NCI-H2107 treated with DMSO at 0.1 percent for 48 hours (cell line): ENCODE measurements at regions not wholly inside any gene's neighbourhood (a gene's known extent, or its start where the extent isn't known, plus 50 kb on each side); places are given as distances from the start of the nearest gene placed in this dataset.

Experiments used
- DNase-seq: peaks from one replicate; lab custom pipeline; 2025; ENCODE audit not compliant: unreplicated experiment; lab: John Stamatoyannopoulos, UW

DNA sequence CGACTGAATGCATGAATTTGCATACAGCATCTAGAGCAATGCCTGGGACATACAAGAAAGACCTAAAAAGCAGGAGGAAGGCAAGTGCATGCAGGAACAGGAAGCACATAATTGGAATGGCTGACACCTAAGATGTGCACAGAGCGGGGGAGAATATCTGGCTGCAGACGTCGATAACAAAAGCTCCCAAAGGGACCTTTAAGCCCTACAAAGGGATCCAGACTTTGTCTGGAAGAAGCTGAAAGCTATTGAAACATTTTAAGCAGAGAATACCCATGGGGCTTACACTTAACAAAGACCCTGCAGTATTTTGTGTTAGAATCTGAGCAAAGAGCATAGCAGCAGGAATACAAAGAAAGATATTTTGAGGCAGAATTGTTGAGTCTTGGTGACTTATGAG, 107.4 kb upstream of the CLDN10 start:
- DNase-seq = no peak

DNA sequence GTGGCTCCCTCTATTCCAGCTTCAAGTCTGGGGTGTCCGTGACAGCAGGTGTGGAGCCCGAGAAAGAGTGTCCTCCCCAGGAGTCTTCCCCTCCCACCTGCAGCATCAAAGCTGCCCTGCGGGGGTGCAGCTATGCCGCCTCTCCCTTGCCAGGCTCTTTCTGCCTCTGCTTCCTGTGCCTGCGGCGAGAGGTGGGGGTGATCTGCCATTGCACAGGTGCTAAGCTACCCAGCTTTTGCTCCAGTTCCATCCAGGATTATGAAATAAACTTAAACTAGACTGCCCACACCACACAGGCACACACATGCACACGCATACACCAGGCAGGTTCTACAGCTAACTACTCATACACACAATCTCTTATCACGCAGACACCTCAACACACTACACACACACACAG, 104.7 kb upstream of the CLDN10 start:
- DNase-seq = no peak

DNA sequence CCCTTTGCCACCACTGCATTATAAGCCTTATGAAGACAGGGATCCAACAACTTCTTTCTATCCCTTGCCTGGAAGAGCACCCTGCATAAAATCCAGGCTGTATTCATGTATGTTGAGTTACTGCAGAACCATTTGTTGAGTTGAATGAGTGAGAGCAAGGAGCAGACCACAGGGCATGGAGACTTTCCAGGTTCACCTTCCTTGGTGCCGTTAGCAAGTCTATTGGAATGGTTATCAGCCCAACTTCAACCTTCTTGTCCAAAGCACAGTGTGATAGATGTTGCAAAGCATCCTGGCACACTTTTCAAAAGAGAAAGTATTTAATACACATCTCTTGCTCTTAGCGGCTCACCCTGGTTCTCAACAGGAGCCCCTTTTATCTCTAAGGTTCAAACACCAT, 100.9 kb upstream of the CLDN10 start:
- DNase-seq = no peak

DNA sequence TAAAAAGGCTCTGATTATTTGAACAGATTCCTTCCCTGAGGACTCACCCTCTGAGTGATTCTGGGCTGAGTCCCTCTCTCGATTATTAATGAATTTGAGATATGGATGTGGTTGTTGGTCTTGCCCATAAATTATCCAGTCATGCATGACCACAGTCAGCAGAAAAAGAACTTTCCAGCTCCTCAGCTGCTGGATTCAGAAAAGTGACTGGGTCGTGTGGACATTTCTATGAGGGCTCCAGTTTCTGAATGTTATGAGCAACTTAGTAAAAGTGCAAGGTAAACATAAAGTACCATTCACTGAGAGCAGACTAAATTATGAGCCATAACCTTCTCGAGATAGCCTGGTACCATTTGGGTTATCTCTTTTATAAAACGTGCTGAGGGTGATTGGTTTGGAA, 100.1 kb upstream of the CLDN10 start:
- no peak for DNase-seq

DNA sequence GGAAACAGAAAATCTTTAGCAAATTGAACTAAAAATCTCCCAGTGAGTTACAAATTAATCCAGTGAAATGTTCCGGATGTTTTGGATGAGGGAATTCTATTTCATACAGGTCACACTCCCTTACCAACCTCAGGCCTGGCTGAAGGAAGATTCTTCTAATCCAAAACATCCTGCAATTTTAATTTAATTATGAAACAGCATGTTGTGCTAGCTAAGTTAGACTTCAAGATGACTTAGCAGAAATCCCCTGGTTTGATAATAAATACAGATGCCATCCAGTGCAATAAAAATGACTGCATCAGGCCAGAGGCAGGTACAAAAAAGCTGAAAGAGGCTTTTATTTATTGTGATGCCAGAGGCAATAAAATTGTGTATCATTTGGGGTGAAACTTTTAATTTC, 96.7 kb upstream of the CLDN10 start:
- no peak for DNase-seq

DNA sequence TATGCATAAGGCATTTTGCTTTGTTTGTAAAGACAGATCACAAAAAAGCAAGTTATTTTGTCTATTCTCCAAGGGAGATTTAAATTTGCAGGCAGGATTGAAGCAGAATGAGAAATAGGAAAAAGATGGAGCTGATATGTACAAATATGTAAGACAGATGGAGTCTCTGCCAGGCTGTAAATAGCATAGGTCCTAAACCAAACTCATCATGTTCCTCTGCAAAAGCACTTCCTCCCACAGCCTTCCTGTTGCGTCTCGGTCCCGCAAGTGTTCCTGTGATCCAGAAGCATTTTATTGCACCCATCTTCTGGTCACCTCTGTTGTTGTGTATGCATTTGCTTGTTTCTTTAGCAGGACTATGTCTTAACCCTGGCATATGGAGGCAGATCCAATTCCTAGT, 95.7 kb upstream of the CLDN10 start:
- DNase-seq = no peak

DNA sequence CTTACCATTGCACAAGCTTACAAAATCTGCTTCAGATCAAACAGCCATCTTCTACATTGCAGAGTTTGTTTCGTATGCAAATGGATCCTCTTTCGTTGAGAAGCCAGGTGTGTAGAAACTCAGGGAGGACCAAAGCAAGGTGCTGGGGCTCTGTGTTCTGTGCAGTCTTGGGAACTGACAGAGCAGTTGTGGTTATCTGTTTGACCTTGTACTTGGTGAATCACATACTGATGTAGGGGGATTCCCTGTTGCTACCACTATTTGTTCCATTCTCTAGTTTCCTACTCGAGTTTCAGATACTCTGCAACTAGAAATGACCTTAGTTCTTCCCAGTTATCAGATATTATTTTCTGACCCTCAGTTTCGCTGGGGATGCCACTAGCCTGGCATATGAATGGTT, 95.2 kb upstream of the CLDN10 start:
- DNase-seq = no peak

DNA sequence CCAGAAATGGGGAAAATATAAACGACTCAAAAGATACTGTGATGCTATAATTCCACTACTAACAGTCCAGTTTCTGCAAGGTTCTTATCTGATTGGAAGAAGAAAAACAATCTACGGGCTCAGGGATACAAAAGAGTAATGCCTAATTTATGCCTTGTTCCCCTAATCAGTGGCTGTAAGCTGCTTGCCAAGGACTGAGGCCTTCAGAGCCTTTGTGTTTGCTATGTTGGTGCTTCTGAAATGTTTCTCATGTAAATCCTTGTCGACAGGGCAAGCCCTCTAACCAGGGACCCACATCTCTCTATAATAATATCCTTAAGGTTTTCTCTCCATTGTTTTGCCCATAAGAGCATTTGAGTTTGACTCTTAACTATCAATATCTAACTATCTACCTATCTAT, 89.7 kb upstream of the CLDN10 start:
- DNase-seq = no peak

DNA sequence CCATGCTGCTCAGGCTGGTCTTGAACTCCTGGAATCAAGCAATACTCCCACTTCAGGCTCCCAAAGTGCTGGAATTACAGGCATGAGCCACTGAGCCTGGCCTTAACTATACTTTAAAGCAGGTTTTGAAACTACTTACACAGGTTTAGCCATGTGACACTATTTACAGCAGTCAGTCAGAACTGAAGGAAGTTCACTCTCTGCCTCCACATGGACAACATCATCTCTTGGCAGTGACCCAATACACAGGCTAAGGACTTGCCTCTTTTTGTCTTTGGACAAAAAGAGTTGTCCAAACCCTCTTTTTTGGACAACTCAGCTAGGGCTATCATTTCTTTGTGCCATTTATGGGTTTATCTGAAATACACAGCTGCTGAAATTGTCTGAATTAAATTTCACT, 89.0 kb upstream of the CLDN10 start:
- DNase-seq = no peak

DNA sequence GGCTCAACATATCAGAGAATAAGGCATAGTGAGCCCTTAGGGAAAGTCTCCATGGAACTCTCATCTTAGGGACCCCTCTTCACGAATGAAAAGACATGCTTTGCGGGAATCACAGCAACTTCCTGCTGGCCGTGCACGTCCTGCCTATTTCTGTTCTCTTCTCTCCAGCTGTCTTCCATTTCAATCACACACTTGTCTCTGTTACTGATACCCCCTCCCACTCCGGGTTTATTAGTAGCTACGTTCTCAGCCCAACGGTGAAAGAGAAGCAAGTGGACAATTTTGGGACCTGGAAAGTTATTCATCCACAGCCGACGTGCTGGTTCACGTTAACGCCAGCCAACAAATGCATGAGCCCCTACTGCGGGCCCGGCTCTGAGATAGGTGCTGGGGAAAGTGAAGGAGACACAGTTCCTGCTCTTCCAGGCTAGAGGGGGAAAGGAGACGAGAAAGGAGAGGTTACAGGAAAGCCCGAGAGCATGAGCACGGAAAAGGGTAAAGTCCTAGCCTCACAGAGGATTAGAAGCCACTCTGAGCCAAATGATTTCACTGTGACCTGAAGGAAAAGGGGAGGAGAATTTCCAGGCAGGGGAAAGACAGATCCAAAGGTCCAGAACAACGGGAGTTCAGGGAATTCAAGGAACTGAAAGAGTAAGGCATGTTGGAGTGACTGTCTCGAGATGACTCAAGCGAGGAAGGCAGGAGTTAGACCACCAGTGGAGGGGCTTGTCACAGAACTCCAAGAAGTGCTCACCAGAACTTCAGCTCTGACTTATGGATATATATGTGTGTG, 81.8 kb upstream of the CLDN10 start:
- no peak for DNase-seq

DNA sequence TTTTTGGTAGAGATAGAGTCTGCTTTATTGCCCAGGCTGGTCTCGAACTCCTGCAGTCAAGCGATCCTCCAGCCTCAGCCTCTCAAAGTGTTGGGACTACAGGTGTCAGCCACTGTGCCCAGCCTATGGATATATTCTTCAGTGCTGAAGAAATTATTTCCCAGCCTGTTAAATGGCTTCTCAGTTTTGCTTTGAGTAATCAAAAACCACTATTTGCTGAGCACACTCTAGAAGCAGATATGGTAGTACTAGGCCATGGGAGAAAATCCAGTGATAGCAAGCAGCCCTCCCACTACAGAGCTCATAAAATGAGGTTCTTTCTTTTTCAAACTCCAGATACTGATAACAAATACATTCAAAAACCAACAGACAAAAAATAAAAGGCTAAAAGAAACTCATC, 80.6 kb upstream of the CLDN10 start:
- DNase-seq = no peak

DNA sequence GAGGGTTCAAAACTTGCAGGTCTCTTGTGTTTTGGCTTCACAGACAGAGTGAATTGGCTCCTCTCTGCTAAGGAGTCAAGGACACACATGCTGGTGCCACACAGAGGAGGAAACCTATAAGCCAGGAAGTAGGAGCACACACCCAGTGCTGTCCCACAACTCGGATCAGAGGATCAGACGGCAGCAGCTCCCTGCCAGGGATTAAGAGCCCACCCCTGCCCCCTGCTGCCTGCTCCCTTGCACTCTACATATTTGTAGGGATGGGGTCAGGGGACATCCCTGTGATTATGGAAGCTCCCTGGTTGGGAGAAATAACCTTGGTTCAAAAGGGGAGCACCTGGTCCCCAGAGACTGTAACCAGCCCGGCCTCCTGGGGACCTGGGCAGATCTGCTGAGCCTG, 77.5 kb upstream of the CLDN10 start:
- no peak for DNase-seq

DNA sequence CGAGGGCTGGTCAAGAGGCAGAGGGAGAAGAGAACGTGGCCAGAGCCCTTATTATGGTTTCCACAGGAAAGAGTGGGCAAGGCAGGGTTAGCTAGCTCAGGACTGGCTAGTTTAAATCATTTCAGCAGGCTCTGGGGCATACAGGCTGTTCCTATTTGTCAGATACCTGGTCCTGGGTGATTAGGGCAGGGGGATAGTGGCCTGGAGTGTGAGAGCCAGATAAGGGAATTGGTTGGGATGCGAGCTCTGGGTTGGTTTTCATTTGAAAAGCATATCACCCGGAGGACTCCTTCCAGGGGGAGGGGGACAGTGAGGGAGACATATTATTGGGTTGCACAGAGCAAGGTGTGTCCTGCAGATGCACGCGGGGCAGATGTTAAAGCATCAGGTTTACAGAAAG, 75.3 kb upstream of the CLDN10 start:
- DNase-seq = no peak

DNA sequence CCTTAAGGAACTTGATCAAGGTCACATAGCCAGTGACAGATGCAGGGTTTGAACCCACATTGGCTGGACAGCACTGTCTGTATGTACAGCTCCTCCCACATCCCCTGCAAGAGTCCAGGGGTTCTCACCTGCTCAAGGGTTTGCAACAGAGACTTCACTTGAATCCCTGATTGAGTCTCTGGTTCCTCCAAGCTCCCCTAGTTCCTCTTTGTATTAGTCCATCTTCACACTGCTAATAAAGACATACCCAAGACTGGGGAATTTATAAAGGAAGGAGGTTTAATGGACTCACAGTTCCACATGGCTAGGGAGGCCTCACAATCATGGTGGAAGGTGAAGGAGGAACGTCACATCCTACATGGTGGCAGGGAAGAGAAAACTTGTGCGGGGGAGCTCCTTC, 72.8 kb upstream of the CLDN10 start:
- DNase-seq = no peak

DNA sequence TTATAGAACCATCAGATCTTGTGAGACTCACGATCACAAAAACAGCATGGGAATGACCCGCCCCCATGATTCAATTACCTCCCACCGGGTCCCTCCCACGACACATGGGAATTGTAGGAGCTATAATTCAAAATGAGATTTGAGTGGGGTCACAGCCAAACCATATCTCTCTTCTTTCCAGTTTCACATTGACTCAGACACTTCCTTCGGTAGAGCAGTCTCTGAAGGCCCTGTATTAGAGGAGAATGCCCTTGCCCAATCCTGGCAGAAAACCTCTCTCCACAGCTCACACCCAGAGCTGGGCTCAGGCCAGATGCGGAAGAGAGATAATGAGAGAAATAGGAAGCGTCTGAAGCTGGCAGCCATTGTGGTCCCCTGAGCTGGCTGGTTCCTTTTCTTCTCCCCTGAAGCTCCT, 72.4 kb upstream of the CLDN10 start:
- no peak for DNase-seq

DNA sequence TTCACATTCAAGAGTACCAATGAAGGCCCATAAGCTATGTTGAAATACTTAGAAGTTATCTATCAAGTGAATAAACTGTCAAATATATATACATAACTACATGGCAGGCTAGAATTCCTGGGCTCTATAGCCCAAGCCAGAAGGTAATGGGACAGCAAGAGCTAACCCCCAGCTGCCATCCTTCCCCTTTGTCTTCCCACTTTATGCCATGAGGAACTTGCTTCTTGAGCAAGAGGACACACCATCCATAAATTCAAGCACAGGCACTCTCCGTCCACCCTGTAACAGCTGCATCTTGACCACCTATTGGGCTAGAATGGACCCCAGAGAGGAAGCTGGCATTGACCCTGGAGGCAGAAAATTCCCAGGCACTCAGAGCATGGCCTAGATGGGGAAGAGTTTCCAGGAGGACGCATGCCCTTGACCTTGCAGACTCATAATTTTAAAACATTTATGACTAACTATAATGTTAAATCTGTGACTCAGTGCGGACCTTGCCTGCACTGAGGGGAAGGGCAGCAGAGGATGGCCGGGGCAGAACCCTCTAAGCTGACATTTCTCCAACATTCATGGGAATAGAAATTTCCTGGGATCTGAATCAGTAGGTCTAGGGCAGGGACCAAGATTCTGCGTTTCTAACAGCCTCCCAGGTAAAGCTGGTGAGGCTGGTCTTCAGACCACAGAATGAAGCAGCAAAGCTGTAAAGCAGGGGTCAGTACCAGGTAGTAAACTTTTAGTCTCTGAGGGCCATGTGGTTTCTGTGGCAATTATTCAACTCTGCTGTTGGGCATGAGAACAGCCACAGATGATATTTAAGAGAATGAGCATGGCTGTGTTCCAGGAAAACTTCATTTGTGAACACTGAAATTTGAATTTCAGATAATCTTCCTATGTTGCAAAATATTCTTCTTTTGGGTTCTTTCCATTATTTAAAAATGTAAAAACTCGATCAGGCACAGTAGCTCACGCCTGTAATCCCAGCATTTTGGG, 71.4 kb upstream of the CLDN10 start:
- DNase-seq = no peak

DNA sequence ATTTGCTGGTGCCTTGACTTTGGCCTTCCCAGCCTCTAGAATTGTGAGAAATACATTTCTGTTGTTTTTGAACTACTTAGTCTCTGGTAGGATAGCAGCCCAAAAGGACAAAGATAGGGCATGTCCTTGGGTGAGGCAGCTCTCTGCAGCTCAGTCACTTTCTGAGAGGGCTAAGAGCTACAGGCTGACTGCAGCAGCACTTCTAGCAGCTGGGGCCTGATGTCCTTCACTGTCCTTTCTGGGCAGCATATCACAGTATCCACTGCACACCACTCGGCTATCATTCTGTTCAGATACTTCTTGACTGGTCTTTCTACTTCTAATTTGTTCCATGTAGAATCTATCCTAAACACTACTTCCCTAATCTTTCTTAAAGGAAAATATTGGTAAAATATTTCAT, 68.5 kb upstream of the CLDN10 start:
- no peak for DNase-seq

DNA sequence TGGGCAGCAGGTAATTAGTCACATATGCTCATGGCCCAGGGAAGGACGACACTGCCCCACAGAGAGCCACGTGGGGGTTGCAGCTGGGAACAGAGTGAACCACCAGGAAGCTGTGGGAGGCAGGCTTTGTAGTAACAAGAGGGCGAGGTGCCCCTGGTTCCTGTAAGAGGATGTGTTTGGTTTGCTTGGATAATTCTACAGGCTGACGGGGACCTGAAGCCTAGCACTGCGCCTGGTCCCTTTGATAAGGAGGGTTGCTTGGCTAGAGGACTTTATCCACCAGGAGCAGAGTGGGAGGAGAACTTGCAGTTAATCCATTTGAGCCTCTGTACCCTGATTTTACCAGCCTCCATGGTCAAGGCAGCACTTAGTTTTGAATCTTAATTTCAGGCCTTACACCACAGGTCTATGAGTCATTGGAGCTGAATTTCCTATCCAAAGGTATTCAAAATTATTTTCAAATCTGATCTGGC, 67.4 kb upstream of the CLDN10 start:
- DNase-seq = no peak

DNA sequence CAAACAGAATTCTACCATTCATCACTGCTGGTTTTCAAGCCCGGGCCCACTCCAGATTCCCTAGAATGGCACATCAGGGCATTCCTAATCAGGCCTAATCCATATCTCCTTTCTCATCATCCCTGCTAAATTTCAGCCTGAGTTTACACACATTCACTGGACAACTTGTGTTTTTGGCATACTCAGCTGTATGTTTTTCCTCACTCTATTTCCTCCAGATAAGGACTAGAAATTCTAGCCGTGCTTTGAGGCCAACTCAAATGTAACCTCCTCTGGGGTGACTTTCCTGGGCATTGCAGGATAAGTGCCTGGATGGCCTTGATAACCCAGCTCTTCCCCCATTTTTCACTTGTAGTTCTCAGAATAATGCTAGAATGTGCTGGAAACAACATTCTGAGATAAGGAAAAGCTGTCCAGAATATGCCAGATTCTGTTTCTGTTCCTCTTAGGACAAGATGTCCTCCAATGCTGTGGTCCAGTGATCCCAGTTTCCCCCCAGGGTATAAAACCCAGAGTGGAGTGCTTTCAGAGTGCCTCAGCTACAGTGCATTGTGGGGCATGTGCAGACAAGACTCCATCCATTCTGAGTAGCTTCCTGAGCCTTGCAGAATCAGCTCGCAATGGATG, 66.9 kb upstream of the CLDN10 start:
- no peak for DNase-seq

DNA sequence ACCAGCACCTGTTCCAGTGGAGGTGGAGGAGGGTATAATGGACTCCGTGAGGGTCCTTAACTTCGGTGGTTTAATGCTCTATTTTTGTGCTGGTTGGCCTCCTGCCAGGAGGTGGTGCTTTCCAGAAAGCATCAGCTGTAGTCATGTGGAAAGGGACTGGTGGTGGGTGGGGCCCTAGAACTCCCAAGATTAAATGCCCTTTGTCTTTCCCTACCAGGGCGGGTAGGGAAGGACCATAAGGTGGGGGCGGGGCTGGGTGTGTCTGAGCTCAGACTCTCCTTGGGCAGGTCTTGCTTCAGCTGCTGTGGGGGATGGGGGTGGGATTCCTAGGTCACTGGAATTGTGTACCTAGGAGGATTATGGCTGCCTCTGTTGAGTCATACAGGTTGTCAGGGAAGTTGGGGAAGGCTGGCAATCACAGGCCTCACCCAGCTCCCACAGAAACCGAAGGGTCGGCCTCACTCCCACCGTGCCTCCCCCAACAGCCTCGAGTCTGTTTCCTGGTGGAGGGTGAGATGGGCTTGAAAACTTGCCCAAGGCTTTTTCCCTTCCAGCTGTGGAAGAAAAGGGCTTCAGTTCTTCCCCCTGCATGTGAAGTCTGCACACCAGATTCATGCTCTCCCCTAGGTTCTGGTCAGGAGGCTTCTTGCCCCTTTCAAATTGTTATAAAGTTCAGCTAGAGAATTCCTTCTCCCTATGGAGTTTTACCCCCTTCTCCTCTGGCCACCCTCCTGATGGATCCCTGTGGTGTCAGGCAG, 60.3 kb upstream of the CLDN10 start:
- no peak for DNase-seq

DNA sequence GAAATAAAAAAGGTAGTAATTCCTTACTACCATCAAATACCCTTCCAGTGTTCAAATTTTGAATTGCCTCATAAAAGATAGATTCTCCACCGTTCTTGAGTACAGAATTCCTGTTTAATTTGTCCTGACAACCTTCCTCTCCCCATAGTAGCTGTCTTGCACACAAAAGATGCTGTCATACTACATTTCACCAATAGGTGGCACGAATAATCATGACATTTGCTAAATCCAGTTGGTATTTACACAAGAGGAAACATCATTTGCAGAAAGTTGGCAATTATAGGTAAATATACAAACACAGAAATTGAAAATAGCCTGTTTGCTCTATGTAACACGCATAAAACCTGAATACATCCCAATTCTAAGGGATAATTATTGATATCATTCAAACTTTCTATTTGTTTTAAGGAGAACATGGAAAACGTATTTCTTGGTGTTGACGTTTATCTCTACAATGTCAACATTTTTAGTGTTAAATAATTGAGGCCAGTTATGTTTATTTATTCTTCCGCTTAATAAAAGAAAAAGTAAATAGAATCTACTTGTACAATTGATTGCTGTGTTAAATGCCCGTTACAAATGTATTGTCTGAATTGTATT, 58.3 kb upstream of the CLDN10 start:
- no peak for DNase-seq
